GM18508 (cell line): ENCODE measurements at regions not wholly inside any gene's neighbourhood (a gene's known extent, or its start where the extent isn't known, plus 50 kb on each side); places are given as distances from the start of the nearest gene placed in this dataset.

Experiments
- ATAC-seq: cut with Tn5 transposase; IDR thresholded peaks from one replicate; pipeline ENCODE4 v1.9.1; 2021; ENCODE audit warnings: moderate number of reproducible peaks; ENCODE audit not compliant: insufficient read depth, unreplicated experiment

DNA sequence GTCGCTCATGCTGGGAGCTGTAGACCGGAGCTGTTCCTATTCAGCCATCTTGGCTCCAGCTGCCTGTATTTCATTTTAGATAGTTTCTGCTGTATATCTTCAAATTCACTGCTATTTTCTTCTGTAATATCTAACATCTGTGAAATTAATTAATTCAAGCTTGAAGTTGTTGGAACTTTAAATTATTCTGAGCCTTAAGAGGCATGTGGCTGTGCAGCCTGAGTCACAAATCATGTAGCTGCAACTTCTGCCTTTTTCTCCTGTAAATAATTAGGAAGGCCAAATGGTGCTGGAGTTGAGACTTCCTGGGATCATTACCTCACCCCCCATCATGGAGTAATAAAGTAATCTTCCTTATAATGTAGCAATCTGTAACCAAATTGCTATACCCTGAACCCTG is 183.3 kb upstream of the PCSK5 start:
- no peak for ATAC-seq

DNA sequence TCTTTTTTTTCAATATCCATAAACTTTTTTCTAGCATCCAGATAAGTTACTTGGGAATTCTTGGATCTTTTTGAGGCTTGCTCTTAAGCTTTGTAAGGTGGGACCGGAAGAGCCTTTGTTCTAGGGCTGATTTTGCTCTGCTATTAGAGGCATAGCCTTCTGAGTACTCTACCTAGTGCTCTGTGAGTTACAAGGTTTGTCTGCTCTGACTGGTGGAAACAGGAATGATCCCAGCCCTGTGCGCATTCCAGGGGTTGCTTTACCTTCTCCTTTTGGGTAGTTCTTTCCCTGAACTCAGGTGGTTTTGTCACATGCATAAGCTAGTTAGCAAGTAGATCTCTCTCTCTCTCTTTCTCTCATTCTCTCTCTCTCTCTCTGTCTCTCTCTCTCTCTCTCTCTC is 180.8 kb upstream of the PCSK5 start:
- no peak for ATAC-seq

DNA sequence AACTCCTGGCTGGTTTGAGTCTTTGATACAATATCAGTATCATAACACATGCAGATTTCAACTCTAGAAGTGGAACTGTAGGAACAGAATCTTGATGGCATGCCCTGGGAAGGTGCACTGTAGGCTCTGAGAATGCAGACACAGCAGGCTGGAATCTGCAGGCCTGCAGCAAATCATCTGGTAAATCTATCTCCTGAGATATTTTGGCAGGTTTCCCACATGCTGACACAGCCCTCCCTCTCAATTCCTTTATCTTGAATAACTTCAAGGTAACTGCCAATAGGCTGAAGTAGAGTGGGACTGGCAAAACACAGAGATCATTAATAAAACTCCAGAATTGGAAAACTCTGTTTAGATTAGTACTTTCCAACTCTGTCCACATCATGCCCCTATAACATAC is 177.8 kb upstream of the PCSK5 start:
- ATAC-seq, result no peak

DNA sequence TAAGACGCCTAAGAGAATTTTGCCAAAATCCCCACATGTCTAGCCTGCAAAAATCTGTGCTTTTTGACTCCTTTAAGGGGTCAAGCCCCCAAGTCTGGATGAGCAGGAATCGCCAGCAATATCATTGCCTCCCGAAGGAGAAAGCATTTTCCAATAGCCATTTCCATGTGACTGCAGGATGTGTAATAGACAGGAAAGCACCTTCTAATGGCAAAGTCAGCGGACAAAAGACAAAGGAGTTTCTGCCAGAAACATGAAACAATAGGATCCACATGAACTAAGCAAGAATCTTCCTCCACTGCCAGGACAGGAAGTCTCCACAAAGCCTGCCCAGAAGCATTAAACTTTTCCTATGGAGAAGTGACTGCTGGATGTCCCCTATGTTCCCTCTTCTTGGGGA is 177.1 kb upstream of the PCSK5 start:
- no peak for ATAC-seq

DNA sequence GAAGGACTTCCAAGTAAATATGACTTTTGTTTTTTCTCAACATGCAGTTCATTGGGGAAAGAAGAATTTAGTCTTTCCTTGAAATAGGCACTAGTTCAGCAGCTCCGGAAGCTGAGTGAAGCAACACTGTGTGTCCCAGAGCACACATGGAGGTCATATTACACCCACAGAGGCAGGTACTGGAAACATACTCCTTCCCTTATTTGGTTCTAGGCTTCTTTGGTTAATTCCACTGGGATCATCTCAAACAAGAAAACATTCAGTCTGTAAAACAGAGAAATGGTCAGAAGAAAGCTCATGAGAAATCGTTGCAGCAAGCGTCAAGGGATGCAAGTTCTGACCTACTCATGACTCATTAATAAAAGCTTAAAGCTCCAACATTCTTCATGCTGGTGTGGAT is 175.1 kb upstream of the PCSK5 start:
- ATAC-seq, result no peak

DNA sequence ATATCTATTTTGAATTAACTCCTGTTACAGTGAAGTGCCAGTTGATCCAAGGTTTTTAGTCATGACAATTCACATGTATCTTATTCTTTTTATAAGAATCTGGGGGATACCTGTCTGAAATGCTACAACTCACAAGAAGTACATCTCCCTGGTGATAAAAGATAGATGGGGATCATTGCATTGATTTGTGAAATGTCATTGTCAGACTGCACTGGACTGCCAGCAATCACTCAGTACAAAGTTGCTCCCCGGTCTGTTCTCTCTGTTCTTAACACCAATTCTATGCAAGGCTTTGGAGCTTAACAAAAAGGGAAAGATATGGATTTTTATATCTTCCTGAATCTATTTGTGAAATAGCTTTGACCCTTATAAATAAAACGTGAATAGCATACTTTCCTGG is 171.8 kb upstream of the PCSK5 start:
- no peak for ATAC-seq

DNA sequence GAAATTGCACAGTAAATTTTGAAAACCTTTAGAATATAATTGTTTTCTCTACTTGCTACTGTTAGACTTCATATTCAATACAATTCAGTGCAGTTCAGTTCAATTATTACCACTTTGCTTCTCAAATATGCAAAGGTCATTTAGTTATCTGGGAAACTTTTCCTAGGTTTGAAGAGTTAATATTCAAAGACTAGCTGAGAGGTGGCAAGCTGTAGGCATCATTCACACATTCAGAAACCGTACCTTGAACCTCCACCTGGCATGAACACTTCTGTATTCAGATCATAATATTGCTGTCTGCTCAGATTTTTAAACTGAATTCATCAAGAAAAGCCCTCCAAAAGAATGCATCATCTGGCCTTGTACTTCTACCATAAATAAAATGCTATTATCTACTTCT is 162.1 kb upstream of the PCSK5 start:
- ATAC-seq, result no peak

DNA sequence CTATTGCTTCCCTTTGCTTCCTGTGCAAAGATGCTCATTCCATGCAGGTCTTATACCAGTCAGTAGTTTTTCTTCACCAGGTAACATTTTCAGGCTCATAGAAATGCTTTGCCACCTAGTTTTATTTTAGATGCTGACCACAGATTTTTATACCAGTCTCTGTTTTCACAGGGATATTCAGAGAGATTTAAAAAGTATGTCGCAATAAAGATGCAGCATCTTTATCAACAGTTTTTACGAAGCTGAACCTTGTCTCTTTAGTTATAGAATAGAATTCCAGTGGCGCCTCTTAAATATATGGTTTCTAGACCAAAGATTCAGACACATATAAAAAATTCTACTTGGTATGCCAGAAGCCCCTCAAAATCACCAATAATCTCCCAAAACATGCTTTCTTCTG is 155.7 kb upstream of the PCSK5 start:
- ATAC-seq, result no peak

DNA sequence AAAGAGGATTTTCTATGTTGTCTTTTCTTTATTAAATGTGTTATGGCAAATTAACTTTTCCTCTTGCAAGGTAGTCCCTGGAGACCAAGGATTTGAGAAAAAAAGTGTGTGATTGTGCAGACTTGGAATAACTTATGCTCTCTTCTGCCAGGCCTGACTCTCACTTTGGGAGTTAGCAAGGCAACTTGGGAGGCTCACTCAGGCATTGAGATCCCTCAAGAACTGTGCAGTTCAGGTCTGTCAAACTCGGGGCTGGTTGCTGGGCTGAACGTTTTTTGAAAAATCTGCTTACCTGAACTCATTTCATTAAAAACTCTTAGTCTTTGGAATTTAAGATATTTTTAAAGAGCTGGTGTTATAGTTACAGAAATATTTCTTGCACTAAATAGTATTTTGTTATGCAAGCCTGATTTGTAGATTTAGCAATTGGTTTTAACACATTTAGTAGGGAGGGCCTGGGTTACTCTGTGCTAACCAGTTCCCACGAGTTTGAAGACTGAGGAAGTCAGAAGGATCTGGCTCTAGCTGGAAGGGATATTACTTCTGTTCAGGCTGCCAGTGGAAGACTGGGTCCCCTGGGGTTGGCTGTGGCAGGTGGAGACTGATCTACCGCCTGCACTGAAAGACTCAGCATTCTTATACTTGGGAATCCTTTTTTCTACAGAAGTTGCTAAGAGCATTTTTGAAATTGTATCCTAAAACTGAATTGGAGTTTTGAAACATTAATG is 150.4 kb upstream of the PCSK5 start:
- ATAC-seq, result no peak

DNA sequence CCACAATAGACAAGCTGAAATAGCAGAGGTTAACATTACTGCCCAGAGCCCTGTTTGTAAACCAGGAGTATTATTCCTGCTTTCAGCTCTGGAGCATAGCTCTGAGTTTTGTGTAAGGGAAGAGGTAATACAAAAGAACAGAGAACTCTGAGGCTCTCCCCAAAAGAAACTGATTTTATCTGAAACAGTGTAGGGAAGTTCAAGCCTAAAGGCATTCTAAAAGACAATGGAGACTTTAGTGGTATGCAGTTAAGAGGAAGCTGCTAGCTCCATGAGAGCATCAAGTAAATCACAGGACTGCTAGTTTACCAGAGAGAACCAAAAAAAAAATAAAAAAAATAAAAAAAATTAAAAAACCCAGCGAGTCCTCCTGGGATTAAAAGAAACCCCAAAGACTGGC is 146.6 kb upstream of the PCSK5 start:
- ATAC-seq, result no peak

DNA sequence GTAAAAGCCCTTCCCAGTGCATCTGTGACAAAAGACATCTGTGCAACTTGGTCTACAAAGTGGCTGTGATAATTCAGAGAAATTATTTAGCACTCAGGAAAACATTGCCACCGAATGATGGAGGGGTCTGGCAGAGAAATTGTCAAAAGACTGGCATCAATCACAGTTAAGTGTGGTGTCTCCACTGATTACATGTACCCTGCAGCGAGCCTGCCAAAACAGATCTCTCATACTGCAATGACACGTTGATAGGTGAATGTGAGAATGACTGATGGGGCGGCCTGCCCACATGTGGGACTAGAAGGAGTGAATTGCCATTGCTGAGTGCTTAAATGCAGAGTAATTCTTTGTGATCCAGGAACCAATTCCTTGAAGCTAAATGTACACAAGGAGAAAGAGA is 136.4 kb upstream of the PCSK5 start:
- ATAC-seq, result no peak

DNA sequence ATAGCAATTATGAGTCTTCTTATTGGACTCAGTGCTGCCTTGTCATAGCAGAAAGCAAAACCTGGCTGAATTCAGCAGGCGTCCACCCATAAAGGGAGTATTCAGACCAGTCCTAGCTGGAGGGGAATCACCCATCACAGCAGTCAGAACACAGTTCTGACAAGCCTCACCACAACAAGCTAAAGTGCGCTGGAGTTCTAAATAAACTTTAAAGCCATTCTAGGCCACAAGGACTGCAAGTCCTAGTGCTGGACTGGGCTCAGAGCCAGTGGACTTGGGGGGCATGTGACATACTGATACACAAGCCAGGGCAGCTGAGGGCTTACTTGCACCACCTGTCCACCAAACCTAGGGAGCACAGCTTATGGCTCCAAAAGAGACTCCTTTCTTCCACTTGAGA is 115.3 kb upstream of the PCSK5 start:
- ATAC-seq, result no peak

DNA sequence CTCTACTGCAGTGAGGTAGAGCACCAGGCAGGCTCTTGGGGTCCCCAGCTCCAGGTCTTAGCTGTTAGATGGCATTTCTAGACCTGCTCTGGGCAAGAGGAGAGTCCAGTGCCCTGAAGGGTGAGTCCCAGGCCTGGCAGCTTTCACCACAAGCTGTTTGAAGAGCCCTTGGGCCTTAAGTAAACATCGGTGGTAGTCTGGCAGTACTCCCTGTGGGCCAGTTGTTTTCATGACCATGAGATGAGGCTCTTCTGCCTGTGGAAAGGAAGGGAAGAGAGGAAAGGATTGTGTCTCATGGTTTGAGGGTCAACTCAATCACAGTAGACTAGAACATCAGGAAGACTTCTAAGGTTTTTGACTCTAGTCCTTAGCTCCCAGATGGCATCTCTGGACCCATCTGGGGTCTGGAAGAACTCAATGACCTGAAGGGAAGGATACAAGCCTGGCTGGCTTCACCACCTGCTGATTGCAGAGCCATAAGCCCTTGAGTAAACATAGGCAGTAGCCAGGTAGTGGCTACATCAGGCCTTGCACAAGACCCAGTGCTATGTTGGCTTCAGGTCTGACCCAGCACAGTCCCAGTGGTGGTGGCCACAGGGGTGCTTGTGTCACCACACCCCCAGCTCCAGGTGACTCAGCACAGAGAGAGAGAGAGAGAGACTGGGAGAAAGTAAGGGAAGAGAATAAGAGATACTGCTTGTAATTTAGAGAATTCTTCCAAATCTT is 114.3 kb upstream of the PCSK5 start:
- no peak for ATAC-seq

DNA sequence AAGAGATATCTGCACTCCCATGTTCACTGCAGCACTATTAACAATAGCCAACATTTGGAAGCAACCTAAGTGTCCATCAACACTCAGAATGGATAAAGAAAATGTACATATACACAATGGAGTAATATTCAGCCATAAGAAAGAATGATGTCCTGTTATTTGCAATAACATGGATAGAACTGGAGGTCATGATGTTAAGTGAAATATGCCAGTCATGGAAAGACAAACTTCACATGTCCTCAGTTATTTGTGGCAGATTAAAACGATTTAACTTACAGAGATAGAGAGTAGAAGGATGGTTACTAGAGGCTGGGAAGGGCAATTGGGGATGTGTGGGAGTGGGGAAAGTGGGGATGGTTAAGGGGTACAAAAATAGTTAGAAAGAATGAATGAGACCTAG is 110.3 kb upstream of the PCSK5 start:
- ATAC-seq, result no peak

DNA sequence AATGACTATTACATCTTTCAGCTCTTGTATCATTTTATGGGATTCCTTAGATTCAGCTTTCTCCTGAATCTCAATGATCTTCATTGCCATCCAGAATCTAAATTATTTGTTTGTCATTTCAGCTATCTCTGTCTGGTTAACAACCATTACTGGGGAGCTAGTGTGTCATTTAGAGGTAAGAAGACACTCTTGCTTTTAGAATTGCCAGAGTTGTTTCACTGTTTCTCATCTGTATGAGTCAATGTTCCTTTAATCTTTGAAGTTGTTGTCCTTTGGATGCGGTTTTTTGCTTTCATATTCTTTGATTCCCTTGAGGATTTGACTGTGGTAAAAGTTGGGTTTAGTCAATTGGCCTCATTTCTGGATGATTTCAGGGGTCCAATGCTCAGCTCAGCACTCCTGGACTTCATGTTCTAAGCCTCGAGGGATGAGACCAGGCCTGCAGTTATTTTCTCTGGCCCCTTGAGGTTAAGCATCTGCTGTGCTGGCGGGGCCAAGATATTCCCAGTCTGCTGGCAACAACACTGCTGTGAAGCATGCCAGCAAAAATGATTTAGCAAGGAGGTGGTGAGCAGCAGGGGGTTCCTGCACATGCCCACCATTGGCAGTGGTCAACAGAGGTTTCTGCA is 102.4 kb upstream of the PCSK5 start:
- ATAC-seq, result no peak

DNA sequence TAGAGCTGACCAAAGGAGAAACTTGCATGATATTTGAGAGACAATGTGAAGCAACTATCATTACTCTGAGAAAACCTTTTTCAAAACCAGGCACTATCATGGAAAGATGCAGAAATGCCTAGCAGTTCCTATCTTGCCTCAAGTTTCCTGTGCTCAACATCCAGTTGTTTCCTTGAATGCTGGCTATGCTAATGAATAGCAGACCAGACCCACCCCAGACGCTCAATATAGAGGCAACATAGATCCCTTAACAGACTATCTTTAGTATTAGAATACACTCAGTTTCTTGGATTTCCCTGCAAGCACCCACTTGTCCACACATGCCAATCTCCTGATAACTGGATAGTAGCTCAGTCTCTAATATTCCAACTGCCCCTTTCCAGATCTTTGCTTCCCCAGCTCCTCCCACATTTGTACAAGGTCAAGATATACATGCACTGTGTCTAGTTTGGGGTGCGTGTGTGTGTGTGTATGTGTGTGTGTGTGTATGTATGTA is 93.3 kb upstream of the PCSK5 start:
- no peak for ATAC-seq

DNA sequence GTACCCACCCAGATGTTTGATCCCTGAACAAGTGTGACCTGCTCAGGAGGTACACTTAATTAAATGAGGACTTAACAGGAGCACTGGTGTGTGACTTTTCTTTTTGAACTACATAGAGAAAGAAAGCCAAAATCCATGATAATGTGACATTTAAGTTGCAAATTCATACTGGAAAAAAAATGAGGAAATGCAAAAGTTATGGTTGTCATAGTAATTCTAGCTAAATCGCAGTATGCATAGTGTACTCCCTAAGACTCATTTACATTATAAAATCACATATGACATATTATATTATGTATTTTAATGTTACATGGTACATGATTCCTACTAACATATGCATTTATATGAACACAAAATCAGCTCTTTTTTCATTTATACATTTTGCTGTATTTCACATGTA is 92.0 kb upstream of the PCSK5 start:
- ATAC-seq, result no peak

DNA sequence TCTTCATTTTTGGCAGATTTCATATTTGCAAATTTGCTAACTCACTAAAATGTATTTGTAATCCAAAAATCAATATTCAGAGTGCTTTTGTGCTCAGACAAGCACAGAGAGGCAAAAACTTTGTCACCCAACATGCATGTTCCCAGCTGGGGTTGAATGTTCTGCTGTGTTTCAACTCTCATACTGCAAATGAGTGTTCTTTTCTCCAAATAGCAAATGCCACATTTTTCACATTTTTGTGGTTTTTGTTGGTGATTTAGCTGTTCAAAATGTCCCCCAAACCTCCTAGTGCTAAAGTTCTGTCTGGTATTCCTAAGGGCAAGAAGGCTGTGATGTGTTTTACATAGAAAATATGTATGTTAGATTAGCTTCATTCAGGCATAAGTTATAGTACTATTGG is 87.3 kb upstream of the PCSK5 start:
- no peak for ATAC-seq

DNA sequence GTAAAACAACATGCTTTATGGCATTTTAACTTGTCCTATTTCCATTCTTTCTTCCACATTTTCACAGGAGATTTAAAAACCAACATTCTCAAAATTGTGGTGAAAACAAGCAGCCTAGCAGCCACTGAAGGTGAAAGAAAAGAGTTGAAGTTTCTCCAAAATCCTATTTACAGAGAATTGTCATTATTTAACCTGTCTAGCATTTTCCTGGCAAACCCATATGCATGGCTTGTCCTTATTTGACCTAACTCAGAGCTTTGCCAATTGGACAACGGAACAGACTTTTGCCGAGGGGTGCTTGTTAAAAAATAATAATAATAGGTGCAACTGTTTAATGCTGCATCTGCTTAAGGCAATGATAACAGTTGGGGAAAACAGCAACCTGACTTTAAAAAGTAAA is 80.4 kb upstream of the PCSK5 start:
- ATAC-seq, result no peak

DNA sequence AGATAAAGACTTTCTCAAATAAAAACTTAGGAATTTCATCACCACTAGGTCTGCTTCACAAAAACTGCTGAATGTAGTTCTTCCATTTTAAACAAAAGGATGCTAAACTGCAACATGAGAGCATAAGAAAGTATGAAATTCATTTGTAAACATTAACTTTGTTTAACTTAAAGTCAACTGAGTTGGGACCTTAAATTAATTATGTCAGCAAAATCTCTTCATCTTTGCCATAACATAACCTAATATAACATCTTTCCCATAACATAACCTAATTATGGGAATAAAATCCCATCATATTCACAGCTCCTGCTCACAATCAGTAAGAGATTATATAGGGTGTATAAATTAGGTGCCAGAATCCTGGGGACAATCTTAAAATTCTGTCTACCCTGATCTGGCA is 78.8 kb upstream of the PCSK5 start:
- ATAC-seq, result no peak

DNA sequence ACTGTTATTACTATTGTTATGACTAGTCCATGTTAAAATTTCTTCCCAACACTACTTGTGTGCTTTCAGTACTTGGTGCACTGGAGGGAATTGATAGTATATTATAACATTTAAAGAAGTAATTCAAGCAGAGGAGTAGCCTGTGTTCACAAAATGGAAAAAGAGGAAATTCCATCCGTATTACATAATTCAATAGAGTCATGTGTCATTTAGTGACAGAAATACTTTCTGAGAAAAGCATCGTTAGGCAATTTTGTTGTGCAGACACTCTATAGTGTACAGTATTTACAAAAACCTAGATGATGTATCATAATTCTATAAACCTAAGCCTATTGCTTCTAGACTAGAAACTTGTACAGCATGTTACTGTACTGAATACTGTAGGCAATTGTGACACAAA is 78.3 kb upstream of the PCSK5 start:
- ATAC-seq, result no peak

DNA sequence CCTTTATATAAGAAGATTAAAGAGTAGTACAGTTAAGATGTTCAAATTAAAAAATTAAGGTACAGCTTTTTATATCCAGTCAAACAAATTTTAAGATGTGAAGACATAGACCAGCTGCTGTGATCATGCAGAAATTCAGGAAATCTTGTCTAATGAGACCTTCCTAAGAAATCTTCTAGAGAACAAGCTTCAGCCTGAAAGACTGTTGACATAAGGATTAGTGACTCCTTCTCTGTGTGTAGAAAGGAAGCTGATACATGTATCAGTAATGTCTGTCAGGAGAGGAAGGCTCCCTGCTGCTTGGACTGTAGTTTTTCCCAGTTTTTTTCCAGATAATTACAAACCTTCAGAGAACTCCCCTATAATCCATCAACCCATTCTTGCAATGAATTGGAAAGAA is 75.8 kb upstream of the PCSK5 start:
- ATAC-seq, result no peak
